Kidney (tissue), 13 donors: ENCODE measurements at regions not wholly inside any gene's neighbourhood (a gene's known extent, or its start where the extent isn't known, plus 50 kb on each side); places are given as distances from the start of the nearest gene placed in this dataset.
"Not testable (repeated sequence)": the region's sequence is repeated elsewhere in the genome, so short reads cannot be mapped to it uniquely, and the experiment has no call there.

Source experiments
- DNase-seq, 5 donors: peaks; one replicate each; pipeline ENCODE4 v3.0.0-alpha.2; 2013 to 2020
- FAIRE-seq: peaks from 2 replicates; lab custom pipeline; 2012; peaks lifted over from hg19 to GRCh38; lab: Jason Lieb, UNC
- H3K27ac ChIP-seq, 2 donors: one replicate each; pipeline ENCODE4 v1.7.0; 2013; ENCODE audit warnings: low read depth in 2 of 2, low read length in 2 of 2, inconsistent platforms in 1 of 2
- H3K27me3 ChIP-seq: one replicate; pipeline ENCODE4 v1.7.1; 2013; ENCODE audit warnings: low read length, inconsistent platforms; ENCODE audit not compliant: control insufficient read depth, insufficient read depth
- H3K36me3 ChIP-seq, 3 donors: one replicate each; pipeline versions ENCODE4 v1.7.0 to v1.7.1; 2013; ENCODE audit warnings: low read length in 3 of 3, control low read depth in 1 of 3, inconsistent platforms in 1 of 3; ENCODE audit not compliant: insufficient read depth in 3 of 3, control insufficient read depth in 2 of 3
- H3K4me1 ChIP-seq, 3 donors: one replicate each; pipeline versions ENCODE4 v1.7.0 to v1.7.1; 2013; ENCODE audit warnings: low read length in 3 of 3, inconsistent platforms in 1 of 3, low read depth in 1 of 3; ENCODE audit not compliant: control insufficient read depth in 2 of 3, insufficient read depth in 2 of 3
- H3K4me3 ChIP-seq, 3 donors: one replicate each; pipeline versions ENCODE4 v1.7.0 to v1.8.1; 2013; ENCODE audit warnings: low read length in 3 of 3, control low read depth in 1 of 3, inconsistent platforms in 1 of 3
- H3K9ac ChIP-seq, 3 donors: one replicate each; pipeline versions ENCODE4 v1.7.0 to v1.7.1; 2013; ENCODE audit warnings: low read length in 3 of 3, control low read depth in 1 of 3, inconsistent platforms in 1 of 3
- H3K9me3 ChIP-seq, 3 donors: one replicate each; pipeline versions ENCODE4 v1.7.0 to v1.7.1; 2013; ENCODE audit warnings: low read length in 3 of 3, control low read depth in 1 of 3, inconsistent platforms in 1 of 3; ENCODE audit not compliant: control insufficient read depth in 2 of 3, insufficient read depth in 1 of 3
- CTCF ChIP-seq: IDR thresholded peaks from 3 replicates; pipeline ENCODE4 v1.5.1; 2012; ENCODE audit warnings: mild to moderate bottlenecking, moderate library complexity, borderline replicate concordance; ENCODE audit not compliant: insufficient read depth; ENCODE audit errors: extremely low read depth
- intact Hi-C: fragments of 100-400 bp; cut with DNase I; formaldehyde crosslinking; loops from one replicate; pipeline ENCODE4 v1.11.1; 2022
- donor health status: control.
- donor health status: control.
- donor health status: control.
- donor health status: control.
- donor health status: control.
- donor health status: DM: yes; HTN: yes; CAD: no.
- donor health status: Normal renal cell carcinoma (clear cell type).

DNA sequence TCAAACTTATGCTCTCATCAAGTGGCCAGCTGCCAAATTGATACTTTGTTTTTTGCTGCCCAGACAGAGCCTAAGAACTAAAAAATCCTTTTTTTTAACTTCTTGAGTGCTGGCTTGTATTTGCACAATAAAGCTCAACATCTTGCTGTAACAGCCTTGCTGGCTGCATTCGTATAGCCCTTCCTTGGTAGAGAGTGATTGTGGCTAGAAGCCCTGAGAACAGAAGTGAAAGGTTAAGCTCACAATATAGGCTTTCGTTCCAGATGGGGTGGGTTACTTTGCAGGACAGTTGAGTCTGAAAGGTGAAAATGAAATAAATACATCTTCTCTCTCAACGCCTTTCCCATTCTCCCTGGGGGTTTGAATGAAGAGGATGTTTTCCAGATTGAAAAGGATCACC, 278.8 kb downstream of the HS3ST3B1 start:
- intact Hi-C loops, result no loop called here
- DNase-seq (no peak), FAIRE-seq (no peak)
- Histone ChIP-seq H3K4me1 (no peaks in the 10 kb centered on the region), H3K4me3 (no peak overlapping the region), H3K9me3 (no peaks in the 10 kb centered on the region), H3K36me3 (no peaks in the 10 kb centered on the region), H3K27me3 (no peaks in the 10 kb centered on the region), H3K9ac (no peak overlapping the region), H3K27ac (no peak overlapping the region)
- TF ChIP-seq CTCF, result no peak

DNA sequence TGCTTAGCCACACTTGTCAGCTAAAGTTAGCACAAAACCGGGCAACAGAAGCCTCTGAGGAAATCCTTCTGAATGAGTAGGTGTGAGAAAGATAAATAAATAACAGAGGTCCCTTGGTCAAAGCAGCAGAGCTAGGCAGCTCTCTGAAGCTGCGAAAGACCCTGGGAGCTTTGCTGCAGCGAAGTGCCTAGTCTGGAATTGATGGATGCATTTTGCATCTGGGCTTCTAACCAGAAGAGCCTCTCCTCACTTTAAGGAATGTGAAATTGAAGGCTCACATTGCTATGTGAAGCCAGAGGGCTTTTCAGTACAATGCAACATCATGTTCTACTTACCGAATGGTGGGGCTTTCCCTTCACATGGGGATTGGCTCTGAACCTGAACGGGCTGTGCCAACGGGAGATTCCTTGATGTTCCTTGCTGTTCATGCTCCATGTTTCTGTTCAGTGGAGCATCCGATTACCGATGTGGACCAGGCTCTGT, 274.6 kb downstream of the HS3ST3B1 start:
- no peak overlapping the region for H3K27ac ChIP-seq
- FAIRE-seq (no peak), DNase-seq (peak in 4 of 5 donors; percentile 12 to 49 (median 42))
- H3K9ac ChIP-seq, result no peak overlapping the region
- H3K9me3 ChIP-seq, result no peaks in the 10 kb centered on the region
- H3K36me3 ChIP-seq, result no peaks in the 10 kb centered on the region
- intact Hi-C loops, result no loop called here
- H3K27me3 ChIP-seq, result no peaks in the 10 kb centered on the region
- no peak overlapping the region for H3K4me3 ChIP-seq
- no peak for TF ChIP-seq CTCF
- no peaks in the 10 kb centered on the region for H3K4me1 ChIP-seq

GRCh38 chr17:14560325-14560724, 259.4 kb downstream of the HS3ST3B1 start:
- H3K4me1 ChIP-seq, H3K27me3 ChIP-seq, intact Hi-C loops, FAIRE-seq, H3K4me3 ChIP-seq, H3K27ac ChIP-seq, H3K36me3 ChIP-seq, H3K9ac ChIP-seq, H3K9me3 ChIP-seq, DNase-seq: not testable (repeated sequence)

DNA sequence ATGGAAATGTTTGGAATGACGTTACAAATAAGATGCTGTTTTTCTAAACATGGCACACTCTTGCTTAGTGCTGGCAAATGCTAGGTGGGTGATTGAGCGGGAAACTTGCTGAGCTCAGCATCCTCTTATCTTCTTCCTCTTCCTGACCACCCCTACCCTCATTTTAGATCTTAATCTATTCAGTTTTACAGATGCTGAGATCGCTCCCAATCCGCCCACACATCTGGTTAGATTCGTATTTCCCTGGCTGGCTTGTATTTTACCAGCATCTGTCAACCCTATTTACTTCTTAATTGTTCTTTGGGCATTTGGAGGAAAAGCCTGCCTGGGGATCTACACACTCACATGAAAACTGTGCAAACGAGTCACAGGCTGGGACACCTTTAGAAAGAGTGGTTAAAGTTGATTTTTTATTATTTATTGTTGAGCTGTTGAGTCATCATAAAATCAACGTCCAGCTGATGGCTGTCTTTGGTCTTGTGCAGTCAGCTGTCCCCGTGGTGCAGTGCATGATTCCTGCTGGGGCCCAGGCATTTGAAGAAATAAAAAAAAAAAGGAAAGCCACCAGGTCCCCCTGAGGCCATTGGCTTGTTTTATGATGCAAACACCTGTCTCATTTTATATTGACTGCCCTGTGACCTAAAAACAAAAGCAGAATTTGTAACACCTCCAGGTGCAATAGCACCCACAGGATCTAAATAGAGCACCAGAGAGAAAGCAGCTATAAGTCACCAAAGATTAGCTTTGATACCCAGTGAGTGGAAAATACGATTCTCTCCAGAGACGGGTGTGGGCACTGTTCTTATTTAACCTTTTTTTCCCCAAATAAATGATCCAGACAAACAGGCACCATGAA, 258.6 kb downstream of the HS3ST3B1 start:
- no peak for TF ChIP-seq CTCF
- no peaks in the 10 kb centered on the region for H3K9me3 ChIP-seq
- intact Hi-C loops, result no loop called here
- DNase-seq (peak in 2 of 5 donors; percentile 18 to 27), FAIRE-seq (no peak)
- H3K9ac ChIP-seq, result no peak overlapping the region
- H3K27ac ChIP-seq, result no peak overlapping the region
- no peaks in the 10 kb centered on the region for H3K27me3 ChIP-seq
- no peaks in the 10 kb centered on the region for H3K36me3 ChIP-seq
- no peak overlapping the region for H3K4me3 ChIP-seq
- H3K4me1 ChIP-seq, result no peaks in the 10 kb centered on the region
